GM12878 (cell line): ENCODE measurements at regions not wholly inside any gene's neighbourhood (a gene's known extent, or its start where the extent isn't known, plus 50 kb on each side); places are given as distances from the start of the nearest gene placed in this dataset.
A peak's percentile ranks its signal among the peaks of the same experiment; 100 is the strongest.

Source experiments
- ATAC-seq: fragments of 200-7000 bp; cut with Tn5 transposase; 3 replicates; pipeline ENCODE4 v1.9.1; 2020; ENCODE audit warnings: mild to moderate bottlenecking, moderate library complexity
- BruUV-seq: library from RNA; stranded (reverse); fragments of 400-500 nt; replicated peaks from 2 replicates; lab custom pipeline; 2021; lab: Mats Ljungman, UMichigan
- CTCF ChIA-PET: fragments of 300-600 bp; sonication (Branson Sonifier 250); formaldehyde crosslinking; extraction: SDS; loops from one replicate; lab custom pipeline; 2021; ENCODE audit warnings: inconsistent platforms; lab: Yijun Ruan, JAX
- POLR2A ChIA-PET: fragments of 350-600 bp; formaldehyde crosslinking; extraction: SDS; loops from one replicate; lab custom pipeline; 2021; ENCODE audit warnings: inconsistent platforms; lab: Charles Lee
- RAD21 ChIA-PET: fragments of 300-600 bp; sonication (Branson Sonifier 250); formaldehyde crosslinking; loops from one replicate; lab custom pipeline; 2023; ENCODE audit warnings: antibody characterized with exemption; ENCODE audit not compliant: unreplicated experiment; lab: Charles Lee
- SMC1A ChIA-PET: fragments of 300-600 bp; sonication (Branson Sonifier 250); formaldehyde crosslinking; loops from one replicate; lab custom pipeline; 2023; ENCODE audit not compliant: unreplicated experiment, uncharacterized antibody; lab: Charles Lee
- DNase-seq: peaks from one replicate; pipeline ENCODE4 v3.0.0-alpha.2; 2011; ENCODE audit warnings: low read depth, low spot score
- FAIRE-seq: peaks from 3 replicates; lab custom pipeline; 2011; peaks lifted over from hg19 to GRCh38; lab: Jason Lieb, UNC
- H2AFZ ChIP-seq: 2 replicates; pipeline ENCODE4 v1.6.0; 2011; ENCODE audit warnings: low read depth, low read length, control low read depth; ENCODE audit not compliant: control insufficient read depth
- H3K27ac ChIP-seq: 2 replicates; pipeline ENCODE4 v1.5.1; 2011; ENCODE audit warnings: control low read depth; ENCODE audit not compliant: control insufficient read depth, insufficient read depth
- H3K27me3 ChIP-seq, 2 experiments: replicated peaks in 1 of 2; 2 replicates each; pipeline versions ENCODE4 v1.6.0 to v1.6.1; 2011; ENCODE audit warnings: low read length in 1 of 2; ENCODE audit not compliant: control insufficient read depth in 2 of 2, insufficient read depth in 2 of 2
- H3K36me3 ChIP-seq, 2 experiments: 2 replicates each; pipeline ENCODE4 v1.5.1; 2011; ENCODE audit warnings: low read length in 1 of 2; ENCODE audit not compliant: control insufficient read depth in 2 of 2, insufficient read depth in 2 of 2
- H3K4me1 ChIP-seq: 2 replicates; pipeline ENCODE4 v1.6.1; 2011; ENCODE audit warnings: mild to moderate bottlenecking, low read length, moderate library complexity, mixed read lengths; ENCODE audit not compliant: control insufficient read depth, insufficient read depth
- H3K4me2 ChIP-seq: 2 replicates; pipeline ENCODE4 v1.6.0; 2011; ENCODE audit warnings: control low read depth; ENCODE audit not compliant: control insufficient read depth, insufficient read depth
- H3K4me3 ChIP-seq: fragments of 200-600 bp; sonication (generic); 2 replicates; pipeline ENCODE4 v1.5.1; 2016
- H3K79me2 ChIP-seq: 2 replicates; pipeline ENCODE4 v1.6.0; 2011; ENCODE audit warnings: low read length; ENCODE audit not compliant: control insufficient read depth, insufficient read depth
- H3K9ac ChIP-seq: 2 replicates; pipeline ENCODE4 v1.8.0; 2011; ENCODE audit warnings: low read length, control low read depth, mixed read lengths; ENCODE audit not compliant: control insufficient read depth, insufficient read depth
- H3K9me3 ChIP-seq: replicated peaks from 3 replicates; pipeline ENCODE4 v1.5.1; 2011; ENCODE audit warnings: mild to moderate bottlenecking, low read length; ENCODE audit not compliant: control insufficient read depth, insufficient read depth
- H4K20me1 ChIP-seq: 2 replicates; pipeline ENCODE4 v1.6.0; 2011; ENCODE audit not compliant: control insufficient read depth, insufficient read depth
- E2F4 ChIP-seq: IDR thresholded peaks from 2 replicates; pipeline ENCODE4 v1.6.1; 2012; ENCODE audit warnings: low read depth, low read length, improper control_type of control experiment
- IRF4 ChIP-seq: IDR thresholded peaks from 2 replicates; pipeline ENCODE4 v1.6.1; 2011; ENCODE audit warnings: low read depth, low read length
- KAT2A ChIP-seq: conservative IDR thresholded peaks from 2 replicates; pipeline ENCODE4 v1.6.1; 2011; ENCODE audit warnings: low read depth, low read length; ENCODE audit not compliant: control insufficient read depth
- RAD21 ChIP-seq: IDR thresholded peaks from 2 replicates; pipeline ENCODE4 v1.6.1; 2011; ENCODE audit warnings: mild to moderate bottlenecking, low read depth, low read length, moderate library complexity; ENCODE audit not compliant: insufficient read depth
- REST ChIP-seq: IDR thresholded peaks from 2 replicates; pipeline ENCODE4 v1.6.1; 2012; ENCODE audit warnings: mild to moderate bottlenecking, low read depth, low read length
- TCF12 ChIP-seq: IDR thresholded peaks from 2 replicates; pipeline ENCODE4 v1.6.1; 2011; ENCODE audit warnings: low read depth, mild to moderate bottlenecking, low read length
- ZBTB4 ChIP-seq: fragments of 450-650 bp; formaldehyde crosslinking; IDR thresholded peaks from 2 replicates; pipeline ENCODE4 v1.4.0; 2022; ENCODE audit warnings: mild to moderate bottlenecking, moderate library complexity
- WGBS: methylation state at CpG from one replicate; pipeline ENCODE4 v1.1.6; 2016; ENCODE audit warnings: low lambda C conversion rate; ENCODE audit not compliant: insufficient replicate concordance, insufficient coverage; ENCODE audit errors: missing lambda C conversion rate; 5-methylcytosine and 5-hydroxymethylcytosine counted together
- in situ Hi-C: fragments of 300-500 bp; cut with MboI; formaldehyde crosslinking; loops from 9 replicates; pipeline ENCODE4 v1.14.3; 2018; ENCODE audit warnings: mixed read lengths
- intact Hi-C: fragments of 100-400 bp; cut with micrococcal nuclease; formaldehyde crosslinking; loops from one replicate; pipeline ENCODE4 v1.14.2; 2022; ENCODE audit not compliant: unreplicated experiment

GRCh38 chr5:97844797-97845196 is 661.8 kb upstream of the RIOK2 start:
- intact Hi-C loops, result no loop called here
- in situ Hi-C loops, result no loop called here
- ATAC-seq (no peak), DNase-seq (no peak), FAIRE-seq (no peak)
- Histone ChIP-seq H3K27ac (no peak overlapping the region), H3K79me2 (no peaks in the 10 kb centered on the region), H3K4me1 (no peaks in the 10 kb centered on the region), H3K9me3 (no peaks in the 10 kb centered on the region), H3K27me3 (no peaks in the 10 kb centered on the region), H3K4me3 (no peak overlapping the region), H2AFZ (no peak overlapping the region), H3K36me3 (no peaks in the 10 kb centered on the region), H3K4me2 (no peak overlapping the region), H4K20me1 (no peaks in the 10 kb centered on the region), H3K9ac (no peak overlapping the region)
- TF ChIP-seq RAD21 (peak; percentile 23; the same call in 1 of the 2 replicates), REST (no peak)
- ChIA-PET SMC1A (interaction anchor here (1.2 to 2.4 kb wide), 6 partner anchors 12 to 225 kb away, joined by 3 to 8 read pairs (median 4); no protein-coding TSS in a partner anchor), RAD21 (no interaction called here), CTCF (no interaction called here), POLR2A (no interaction called here)
- BruUV-seq, result no TSS peak
- WGBS, result 49% methylated on average over 4 of the region's 4 CpGs

GRCh38 chr5:97846643-97847042 is 663.6 kb upstream of the RIOK2 start:
- in situ Hi-C loops, result no loop called here
- no peak for ATAC-seq
- SMC1A ChIA-PET, result interaction anchor here (0.6 to 2.4 kb wide), 6 partner anchors 8 to 79 kb away, joined by 3 to 8 read pairs (median 4); no protein-coding TSS in a partner anchor
- H3K36me3 ChIP-seq, result no peaks in the 10 kb centered on the region
- DNase-seq, result no peak
- FAIRE-seq, result no peak
- no peak overlapping the region for H3K4me3 ChIP-seq
- CTCF ChIA-PET, result interaction anchor here (1.4 kb wide), 1 partner anchor 9 kb away, joined by 3 read pairs; no protein-coding TSS in a partner anchor
- BruUV-seq, result no TSS peak
- intact Hi-C loops, result no loop called here
- RAD21 ChIA-PET, result interaction anchor here (0.7 to 1.1 kb wide), 2 partner anchors 11 to 23 kb away, joined by 3 to 4 read pairs; no protein-coding TSS in a partner anchor
- H3K4me2 ChIP-seq, result no peak overlapping the region
- POLR2A ChIA-PET, result no interaction called here
- H3K27me3 ChIP-seq, result no peaks in the 10 kb centered on the region
- H3K9me3 ChIP-seq, result no peaks in the 10 kb centered on the region
- H3K79me2 ChIP-seq, result no peaks in the 10 kb centered on the region
- no peaks in the 10 kb centered on the region for H4K20me1 ChIP-seq
- H3K4me1 ChIP-seq, result no peaks in the 10 kb centered on the region
- H3K27ac ChIP-seq, result no peak overlapping the region
- H2AFZ ChIP-seq, result no peak overlapping the region
- H3K9ac ChIP-seq, result no peak overlapping the region
- TF ChIP-seq E2F4 (no peak), KAT2A (no peak), TCF12 (no peak), ZBTB4 (no peak), IRF4 (no peak)
